Jurkat, Clone E6-1 (cell line): ENCODE measurements at regions not wholly inside any gene's neighbourhood (a gene's known extent, or its start where the extent isn't known, plus 50 kb on each side); places are given as distances from the start of the nearest gene placed in this dataset.

ENCODE experiments used
- DNase-seq: peaks from one replicate; pipeline ENCODE4 v3.0.0-alpha.2; 2011; ENCODE audit warnings: low read depth, low spot score
- H3K4me3 ChIP-seq: 2 replicates; pipeline ENCODE4 v1.5.1; 2011; ENCODE audit warnings: mild to moderate bottlenecking, low read length, control low read depth, moderate library complexity

GRCh38 chr1:87786229-87786628 lies 457.5 kb downstream of the LMO4 start:
- H3K4me3 ChIP-seq = no peak overlapping the region
- no peak for DNase-seq

- no peak overlapping the region for H3K4me3 ChIP-seq
- no peak for DNase-seq
Measured at GRCh38 chr1:87786861-87787545, 458.3 kb downstream of the LMO4 start.

GRCh38 chr1:87787551-87787950 lies 458.9 kb downstream of the LMO4 start:
- DNase-seq = no peak
- H3K4me3 ChIP-seq = no peak overlapping the region

GRCh38 chr1:87790756-87791155 lies 462.1 kb downstream of the LMO4 start:
- no peak for DNase-seq
- H3K4me3 ChIP-seq = no peak overlapping the region

- no peak overlapping the region for H3K4me3 ChIP-seq
- DNase-seq = no peak
Measured at GRCh38 chr1:87791931-87792740, 463.5 kb downstream of the LMO4 start.

GRCh38 chr1:87794788-87795614 lies 466.3 kb downstream of the LMO4 start:
- DNase-seq = no peak
- H3K4me3 ChIP-seq = no peak overlapping the region

- DNase-seq = no peak
- no peak overlapping the region for H3K4me3 ChIP-seq
Measured at GRCh38 chr1:87795615-87796337, 467.1 kb downstream of the LMO4 start.

- DNase-seq = no peak
- H3K4me3 ChIP-seq = no peak overlapping the region
Measured at GRCh38 chr1:87796471-87796901, 467.8 kb downstream of the LMO4 start.

GRCh38 chr1:87799451-87799850 lies 470.8 kb downstream of the LMO4 start:
- DNase-seq = no peak
- no peak overlapping the region for H3K4me3 ChIP-seq

GRCh38 chr1:87800006-87800405 lies 471.3 kb downstream of the LMO4 start:
- no peak for DNase-seq
- no peak overlapping the region for H3K4me3 ChIP-seq

GRCh38 chr1:87803375-87803774 lies 474.7 kb downstream of the LMO4 start:
- H3K4me3 ChIP-seq = no peak overlapping the region
- no peak for DNase-seq

- DNase-seq = no peak
- no peak overlapping the region for H3K4me3 ChIP-seq
Measured at GRCh38 chr1:87804128-87804527, 475.4 kb downstream of the LMO4 start.

GRCh38 chr1:87805666-87806378 lies 477.1 kb downstream of the LMO4 start:
- H3K4me3 ChIP-seq = no peak overlapping the region
- no peak for DNase-seq

GRCh38 chr1:87806379-87807094 lies 477.9 kb downstream of the LMO4 start:
- no peak for DNase-seq
- no peak overlapping the region for H3K4me3 ChIP-seq

- H3K4me3 ChIP-seq = no peak overlapping the region
- DNase-seq = no peak
Measured at GRCh38 chr1:87810166-87810565, 481.5 kb downstream of the LMO4 start.

GRCh38 chr1:87812871-87813577 lies 484.3 kb downstream of the LMO4 start:
- no peak overlapping the region for H3K4me3 ChIP-seq
- no peak for DNase-seq

- no peak for DNase-seq
Measured at GRCh38 chr1:87814573-87814972, 485.9 kb downstream of the LMO4 start.

More at GRCh38 chr1:87814573-87814972, 485.9 kb downstream of the LMO4 start:
- no peak overlapping the region for H3K4me3 ChIP-seq
